NCI-H526 treated with DMSO at 0.1 percent for 48 hours (cell line): ENCODE measurements at regions not wholly inside any gene's neighbourhood (a gene's known extent, or its start where the extent isn't known, plus 50 kb on each side); places are given as distances from the start of the nearest gene placed in this dataset.

Experiments
- DNase-seq: peaks from one replicate; lab custom pipeline; 2025; lab: John Stamatoyannopoulos, UW

- no peak for DNase-seq
Observed at GRCh38 chr2:59572227-59572626, 981.2 kb downstream of the BCL11A start.

- no peak for DNase-seq
Observed at GRCh38 chr2:59570818-59571217, 982.6 kb downstream of the BCL11A start.

- DNase-seq, result no peak
Observed at GRCh38 chr2:59569124-59569523, 984.3 kb downstream of the BCL11A start.

GRCh38 chr2:59568461-59568860, 985.0 kb downstream of the BCL11A start:
- no peak for DNase-seq

- no peak for DNase-seq
Observed at GRCh38 chr2:59567151-59567550, 986.3 kb downstream of the BCL11A start.

GRCh38 chr2:59566739-59567138, 986.7 kb downstream of the BCL11A start:
- DNase-seq, result no peak

GRCh38 chr2:59561281-59561680, 992.2 kb downstream of the BCL11A start:
- no peak for DNase-seq

GRCh38 chr2:59560769-59561168, 992.7 kb downstream of the BCL11A start:
- no peak for DNase-seq

GRCh38 chr2:59540864-59541263, 1012.6 kb downstream of the BCL11A start:
- no peak for DNase-seq

- DNase-seq, result no peak
Observed at GRCh38 chr2:59538398-59538911, 1015.0 kb downstream of the BCL11A start.

- no peak for DNase-seq
Observed at GRCh38 chr2:59532808-59533207, 1020.6 kb downstream of the BCL11A start.

GRCh38 chr2:59530258-59530657, 1023.2 kb downstream of the BCL11A start:
- DNase-seq, result no peak

GRCh38 chr2:59529726-59530125, 1023.7 kb downstream of the BCL11A start:
- DNase-seq, result no peak

GRCh38 chr2:59528525-59528924, 1024.9 kb downstream of the BCL11A start:
- DNase-seq, result no peak

GRCh38 chr2:59502981-59503380, 1050.5 kb downstream of the BCL11A start:
- no peak for DNase-seq

- DNase-seq, result peak; percentile 33
Observed at GRCh38 chr2:59490994-59491393, 1062.5 kb downstream of the BCL11A start.

- DNase-seq, result no peak
Observed at GRCh38 chr2:59490192-59490591, 1063.3 kb downstream of the BCL11A start.

- DNase-seq, result no peak
Observed at GRCh38 chr2:59484673-59485072, 1068.8 kb downstream of the BCL11A start.

GRCh38 chr2:59463426-59463825, 1090.0 kb downstream of the BCL11A start:
- no peak for DNase-seq

GRCh38 chr2:59462422-59463197, 1090.8 kb downstream of the BCL11A start:
- DNase-seq, result peak; percentile 2

GRCh38 chr2:59461127-59461526, 1092.3 kb downstream of the BCL11A start:
- DNase-seq, result no peak

- DNase-seq, result peak; percentile 61
Observed at GRCh38 chr2:59458800-59459199, 1094.7 kb downstream of the BCL11A start.

- DNase-seq, result no peak
Observed at GRCh38 chr2:59456285-59456684, 1097.2 kb downstream of the BCL11A start.

GRCh38 chr2:59449274-59449673, 1104.2 kb downstream of the BCL11A start:
- DNase-seq, result no peak
